ENCODE measurements at regions not wholly inside any gene's neighbourhood (a gene's known extent, or its start where the extent isn't known, plus 50 kb on each side); places are given as distances from the start of the nearest gene placed in this dataset.

- no peak for TF ChIP-seq CTCF (IDR thresholded peaks at IDR 0.05; ENCODE audit: insufficient read depth, low read length, missing control alignments)
- no peak for DNase-seq (ENCODE audit: low read depth, low spot score)
- H3K4me3 ChIP-seq (ENCODE audit: low read depth, low read length), result no peak overlapping the region
- POLR2A ChIA-PET, result no interaction called here
- CTCF ChIA-PET, result no interaction called here
These were observed 140.1 kb downstream of the C1orf94 start for GRCh38 chr1:34316773-34317172.

- POLR2A ChIA-PET, result no interaction called here
- no peak for DNase-seq (ENCODE audit: low read depth, low spot score)
- CTCF ChIA-PET, result no interaction called here
- no peak for TF ChIP-seq CTCF (IDR thresholded peaks at IDR 0.05; ENCODE audit: insufficient read depth, low read length, missing control alignments)
- H3K4me3 ChIP-seq (ENCODE audit: low read depth, low read length), result no peak overlapping the region
These were observed 142.5 kb downstream of the C1orf94 start for GRCh38 chr1:34319218-34319617.

- ChIA-PET POLR2A (no interaction called here), CTCF (no interaction called here)
- no peak overlapping the region for H3K4me3 ChIP-seq (ENCODE audit: low read depth, low read length)
- DNase-seq (ENCODE audit: low read depth, low spot score), result no peak
- no peak for TF ChIP-seq CTCF (IDR thresholded peaks at IDR 0.05; ENCODE audit: insufficient read depth, low read length, missing control alignments)
These were observed 143.5 kb downstream of the C1orf94 start for GRCh38 chr1:34320053-34320669.

DNA sequence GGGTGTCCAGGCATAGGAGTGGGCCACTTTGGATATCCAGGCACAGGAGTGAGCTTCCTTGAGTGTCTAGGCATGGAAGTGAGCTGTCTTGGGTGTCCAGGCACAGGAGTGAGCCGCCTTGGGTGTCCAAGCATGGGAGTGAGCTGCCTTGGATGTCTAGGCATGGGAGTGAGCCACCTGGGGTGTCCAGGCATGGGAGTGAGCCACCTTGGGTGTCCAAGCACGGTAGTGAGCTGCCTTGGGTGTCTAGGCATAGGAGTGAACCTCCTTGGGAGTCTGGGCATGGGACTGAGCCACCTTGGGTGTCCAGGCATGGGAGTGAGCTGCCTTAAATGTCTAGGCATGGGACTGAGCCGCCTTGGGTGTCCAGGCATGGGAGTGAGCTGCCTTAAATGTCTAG lies 146.3 kb downstream of the C1orf94 start:
- TF ChIP-seq CTCF (IDR thresholded peaks at IDR 0.05; ENCODE audit: insufficient read depth, low read length, missing control alignments), result no peak
- POLR2A ChIA-PET, result no interaction called here
- CTCF ChIA-PET, result no interaction called here
- no peak for DNase-seq (ENCODE audit: low read depth, low spot score)
- H3K4me3 ChIP-seq (ENCODE audit: low read depth, low read length), result no peak overlapping the region

- no peak for TF ChIP-seq CTCF (IDR thresholded peaks at IDR 0.05; ENCODE audit: insufficient read depth, low read length, missing control alignments)
- H3K4me3 ChIP-seq (ENCODE audit: low read depth, low read length), result no peak overlapping the region
- ChIA-PET POLR2A (no interaction called here), CTCF (no interaction called here)
- no peak for DNase-seq (ENCODE audit: low read depth, low spot score)
These were observed 148.3 kb downstream of the C1orf94 start for GRCh38 chr1:34324879-34325440.

GRCh38 chr1:34328281-34328799 lies 151.6 kb downstream of the C1orf94 start:
- CTCF ChIA-PET, result no interaction called here
- no peak overlapping the region for H3K4me3 ChIP-seq (ENCODE audit: low read depth, low read length)
- DNase-seq (ENCODE audit: low read depth, low spot score), result no peak
- POLR2A ChIA-PET, result no interaction called here
- TF ChIP-seq CTCF (IDR thresholded peaks at IDR 0.05; ENCODE audit: insufficient read depth, low read length, missing control alignments), result no peak
